HFF-Myc (cell line): ENCODE measurements at regions not wholly inside any gene's neighbourhood (a gene's known extent, or its start where the extent isn't known, plus 50 kb on each side); places are given as distances from the start of the nearest gene placed in this dataset.
"Not testable (repeated sequence)": the region's sequence is repeated elsewhere in the genome, so short reads cannot be mapped to it uniquely, and the experiment has no call there.

ENCODE experiments used
- DNase-seq: peaks from one replicate; pipeline ENCODE4 v3.0.0-alpha.2; 2011; ENCODE audit warnings: low read depth; ENCODE audit errors: extremely low read depth
- H3K4me3 ChIP-seq: replicated peaks from 2 replicates; pipeline ENCODE4 v1.5.1; 2011; ENCODE audit warnings: low read depth, mild to moderate bottlenecking, control low read depth, low read length
- CTCF ChIP-seq: IDR thresholded peaks from 2 replicates; pipeline ENCODE4 v1.5.1; 2012; ENCODE audit warnings: mild to moderate bottlenecking, low read depth, low read length, control low read depth; ENCODE audit errors: missing control alignments

GRCh38 chr11:11725438-11725837 is 103.6 kb upstream of the GALNT18 start:
- DNase-seq = no peak
- H3K4me3 ChIP-seq = no peak overlapping the region
- TF ChIP-seq CTCF = no peak

- no peak overlapping the region for H3K4me3 ChIP-seq
- DNase-seq = no peak
- no peak for TF ChIP-seq CTCF
Observed at GRCh38 chr11:11724994-11725393, 103.2 kb upstream of the GALNT18 start.

GRCh38 chr11:11722861-11723260 is 101.1 kb upstream of the GALNT18 start:
- DNase-seq = no peak
- H3K4me3 ChIP-seq = no peak overlapping the region
- no peak for TF ChIP-seq CTCF

GRCh38 chr11:11722246-11722645 is 100.4 kb upstream of the GALNT18 start:
- TF ChIP-seq CTCF = no peak
- H3K4me3 ChIP-seq = no peak overlapping the region
- DNase-seq = no peak

GRCh38 chr11:11718511-11718910 is 96.7 kb upstream of the GALNT18 start:
- no peak for DNase-seq
- no peak for TF ChIP-seq CTCF
- no peak overlapping the region for H3K4me3 ChIP-seq

- DNase-seq = no peak
- TF ChIP-seq CTCF = no peak
- H3K4me3 ChIP-seq = no peak overlapping the region
Observed at GRCh38 chr11:11717064-11717725, 95.4 kb upstream of the GALNT18 start.

- not testable (repeated sequence) for H3K4me3 ChIP-seq, DNase-seq
Observed at GRCh38 chr11:11715075-11715474, 93.3 kb upstream of the GALNT18 start.
